Muscle layer of colon (tissue), 2 donors: ENCODE measurements at regions not wholly inside any gene's neighbourhood (a gene's known extent, or its start where the extent isn't known, plus 50 kb on each side); places are given as distances from the start of the nearest gene placed in this dataset.

Experiments
- H3K27ac ChIP-seq: one replicate; pipeline ENCODE4 v1.7.0; 2013; ENCODE audit warnings: low read depth, mild to moderate bottlenecking, low read length, moderate library complexity
- H3K27me3 ChIP-seq, 2 donors: one replicate each; pipeline ENCODE4 v1.7.0; 2013; ENCODE audit warnings: low read length in 2 of 2, mild to moderate bottlenecking in 2 of 2; ENCODE audit not compliant: insufficient read depth in 2 of 2, control insufficient read depth in 1 of 2
- H3K36me3 ChIP-seq: one replicate; pipeline ENCODE4 v1.7.0; 2013; ENCODE audit warnings: mild to moderate bottlenecking, low read length; ENCODE audit not compliant: insufficient read depth
- H3K4me1 ChIP-seq: one replicate; pipeline ENCODE4 v1.7.0; 2013; ENCODE audit warnings: mild to moderate bottlenecking, low read length; ENCODE audit not compliant: insufficient read depth
- H3K4me3 ChIP-seq, 2 donors: one replicate each; pipeline ENCODE4 v1.7.0; 2013; ENCODE audit warnings: low read length in 2 of 2, low read depth in 1 of 2, mild to moderate bottlenecking in 1 of 2, moderate library complexity in 1 of 2
- H3K9ac ChIP-seq: one replicate; pipeline ENCODE4 v1.7.0; 2013; ENCODE audit warnings: low read length
- H3K9me3 ChIP-seq: one replicate; pipeline ENCODE4 v1.7.0; 2013; ENCODE audit warnings: mild to moderate bottlenecking, low read length
- donor health status: abdominal sarcoma.
- donor health status: Adenocarcinoma of cecum.

- H3K4me1 ChIP-seq = no peaks in the 10 kb centered on the region
- no peaks in the 10 kb centered on the region for H3K36me3 ChIP-seq
- no peaks in the 10 kb centered on the region for H3K27me3 ChIP-seq
- no peaks in the 10 kb centered on the region for H3K9me3 ChIP-seq
- H3K9ac ChIP-seq = no peak overlapping the region
- no peak overlapping the region for H3K4me3 ChIP-seq
- H3K27ac ChIP-seq = no peak overlapping the region
These were observed 361.2 kb downstream of the TMEM114 start for GRCh38 chr16:8229011-8229520.

GRCh38 chr16:8217201-8217600, 373.1 kb downstream of the TMEM114 start:
- H3K9me3 ChIP-seq = no peaks in the 10 kb centered on the region
- H3K27me3 ChIP-seq = no peaks in the 10 kb centered on the region
- H3K4me1 ChIP-seq = no peaks in the 10 kb centered on the region
- no peaks in the 10 kb centered on the region for H3K36me3 ChIP-seq
- no peak overlapping the region for H3K4me3 ChIP-seq
- no peak overlapping the region for H3K9ac ChIP-seq
- H3K27ac ChIP-seq = no peak overlapping the region

- Histone ChIP-seq H3K36me3 (no peaks in the 10 kb centered on the region), H3K4me1 (no peaks in the 10 kb centered on the region), H3K27me3 (no peaks in the 10 kb centered on the region), H3K4me3 (no peak overlapping the region), H3K9me3 (no peaks in the 10 kb centered on the region), H3K27ac (no peak overlapping the region), H3K9ac (no peak overlapping the region)
These were observed 385.5 kb downstream of the TMEM114 start for GRCh38 chr16:8204769-8205168.

GRCh38 chr16:8204096-8204495, 386.2 kb downstream of the TMEM114 start:
- H3K4me1 ChIP-seq = no peaks in the 10 kb centered on the region
- H3K9me3 ChIP-seq = no peaks in the 10 kb centered on the region
- H3K27ac ChIP-seq = no peak overlapping the region
- no peak overlapping the region for H3K9ac ChIP-seq
- no peaks in the 10 kb centered on the region for H3K27me3 ChIP-seq
- no peaks in the 10 kb centered on the region for H3K36me3 ChIP-seq
- H3K4me3 ChIP-seq = no peak overlapping the region

GRCh38 chr16:8203101-8203500, 387.2 kb downstream of the TMEM114 start:
- Histone ChIP-seq H3K27me3 (no peaks in the 10 kb centered on the region), H3K4me1 (no peaks in the 10 kb centered on the region), H3K27ac (no peak overlapping the region), H3K4me3 (no peak overlapping the region), H3K36me3 (no peaks in the 10 kb centered on the region), H3K9ac (no peak overlapping the region), H3K9me3 (no peaks in the 10 kb centered on the region)

DNA sequence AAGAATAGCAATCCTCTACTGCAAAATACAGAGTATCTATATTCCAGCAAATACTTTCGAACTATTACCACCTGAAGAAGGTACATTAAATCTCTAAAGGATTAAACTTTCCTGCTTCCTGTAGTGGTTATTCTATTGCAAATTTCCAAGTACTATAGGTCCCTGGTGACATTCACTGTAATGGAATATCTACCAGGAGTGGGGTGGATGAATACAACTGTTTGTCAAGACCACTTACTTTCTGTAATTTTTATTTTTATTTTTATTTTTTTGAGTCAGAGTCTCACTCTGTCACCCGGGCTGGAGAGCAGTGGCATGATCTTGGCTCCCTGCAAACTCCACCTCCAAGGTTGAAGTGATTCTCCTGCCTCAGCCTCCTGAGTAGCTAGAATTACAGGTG, 389.5 kb downstream of the TMEM114 start:
- no peak overlapping the region for H3K27ac ChIP-seq
- H3K27me3 ChIP-seq = no peaks in the 10 kb centered on the region
- H3K9ac ChIP-seq = no peak overlapping the region

GRCh38 chr16:8199390-8199789, 390.9 kb downstream of the TMEM114 start:
- Histone ChIP-seq H3K9me3 (no peaks in the 10 kb centered on the region), H3K4me3 (no peak overlapping the region), H3K4me1 (no peaks in the 10 kb centered on the region), H3K27ac (no peak overlapping the region), H3K36me3 (no peaks in the 10 kb centered on the region), H3K9ac (no peak overlapping the region), H3K27me3 (no peaks in the 10 kb centered on the region)

More for the DNA sequence above, 389.5 kb downstream of the TMEM114 start:
- Histone ChIP-seq H3K4me3 (no peak overlapping the region), H3K9me3 (no peaks in the 10 kb centered on the region), H3K36me3 (no peaks in the 10 kb centered on the region), H3K4me1 (no peaks in the 10 kb centered on the region)

GRCh38 chr16:8194794-8195193, 395.5 kb downstream of the TMEM114 start:
- Histone ChIP-seq H3K4me1 (no peaks in the 10 kb centered on the region), H3K9me3 (no peaks in the 10 kb centered on the region), H3K9ac (no peak overlapping the region), H3K36me3 (no peaks in the 10 kb centered on the region), H3K27me3 (no peaks in the 10 kb centered on the region), H3K27ac (no peak overlapping the region), H3K4me3 (no peak overlapping the region)

- Histone ChIP-seq H3K27ac (no peak overlapping the region), H3K36me3 (no peaks in the 10 kb centered on the region), H3K27me3 (no peaks in the 10 kb centered on the region), H3K4me3 (no peak overlapping the region), H3K9ac (no peak overlapping the region), H3K4me1 (no peaks in the 10 kb centered on the region), H3K9me3 (no peaks in the 10 kb centered on the region)
These were observed 401.5 kb downstream of the TMEM114 start for GRCh38 chr16:8188841-8189240.

GRCh38 chr16:8187782-8188372, 402.4 kb downstream of the TMEM114 start:
- Histone ChIP-seq H3K27me3 (no peaks in the 10 kb centered on the region), H3K4me3 (no peak overlapping the region), H3K27ac (no peak overlapping the region), H3K36me3 (no peaks in the 10 kb centered on the region), H3K9ac (no peak overlapping the region), H3K9me3 (no peaks in the 10 kb centered on the region), H3K4me1 (no peaks in the 10 kb centered on the region)

DNA sequence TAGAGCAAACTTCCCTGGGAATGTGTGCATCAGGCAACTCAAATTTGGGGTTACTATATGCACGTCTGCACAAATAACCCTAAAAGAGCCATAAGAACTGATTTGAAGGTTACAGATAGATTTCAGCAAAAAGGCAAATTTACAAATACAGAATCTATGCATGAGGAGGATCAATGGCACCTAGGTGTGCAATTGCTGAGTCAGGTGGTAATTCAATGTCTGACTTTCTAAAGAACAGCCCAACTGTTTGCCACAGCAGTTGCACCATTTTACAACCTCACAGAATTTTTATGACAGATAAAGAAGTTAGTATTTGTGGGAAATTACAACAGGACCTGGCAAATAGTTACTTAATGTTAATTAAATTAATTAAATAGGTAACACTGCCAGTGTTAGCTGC, 405.5 kb downstream of the TMEM114 start:
- H3K27ac ChIP-seq = no peak overlapping the region
- H3K27me3 ChIP-seq = no peaks in the 10 kb centered on the region
- no peaks in the 10 kb centered on the region for H3K4me1 ChIP-seq
- no peak overlapping the region for H3K9ac ChIP-seq
- H3K9me3 ChIP-seq = no peaks in the 10 kb centered on the region
- H3K4me3 ChIP-seq = no peak overlapping the region
- H3K36me3 ChIP-seq = no peaks in the 10 kb centered on the region
